ENCODE measurements at regions not wholly inside any gene's neighbourhood (a gene's known extent, or its start where the extent isn't known, plus 50 kb on each side); places are given as distances from the start of the nearest gene placed in this dataset.

DNA sequence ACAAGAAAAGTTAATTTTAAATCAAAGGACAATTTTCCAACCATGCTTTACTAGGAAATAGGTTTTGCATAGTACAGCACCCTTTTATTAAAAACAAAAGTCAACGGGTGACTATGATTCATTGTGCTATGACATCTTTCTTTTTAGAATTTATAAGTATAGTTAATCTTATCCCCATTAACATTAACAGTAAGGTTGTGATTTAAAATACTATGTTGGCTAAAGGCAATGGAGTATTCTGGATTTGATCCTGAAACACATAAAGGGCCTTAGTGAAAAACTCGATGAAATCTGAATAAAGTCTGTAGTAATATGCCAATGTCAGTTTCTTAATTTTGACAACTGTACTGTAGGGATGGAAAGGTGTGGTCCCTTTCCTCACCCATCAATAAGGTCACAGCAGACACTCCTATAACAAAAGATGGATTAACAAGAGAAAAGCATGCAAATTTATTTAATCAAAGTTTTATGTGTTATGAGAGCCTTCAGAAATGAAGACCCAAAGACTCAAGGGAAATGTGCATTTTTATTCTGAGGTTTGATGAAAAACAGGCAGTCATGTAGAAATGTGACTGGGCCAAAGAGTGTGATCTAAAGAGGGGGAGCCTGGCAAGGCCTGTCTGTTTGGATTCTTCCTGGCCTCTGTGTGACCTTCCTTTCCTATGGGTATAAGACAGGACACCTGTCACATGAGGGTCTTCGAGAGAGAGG, 731.4 kb downstream of the TSN start:
- H3K36me3 ChIP-seq (replicated peaks in 1 of 2; ENCODE audit: insufficient read depth in 1 of 2, low read depth in 2 of 2) = no peaks in the 10 kb centered on the region
- WGBS, 2 donors = 64 to 70% methylated on average over 3 of the region's 3 CpGs
- no peak for ATAC-seq
- H3K9me3 ChIP-seq = no peaks in the 10 kb centered on the region
- H3K4me1 ChIP-seq = no peaks in the 10 kb centered on the region
- H3K27me3 ChIP-seq = no peaks in the 10 kb centered on the region
- TF ChIP-seq POLR2A (IDR thresholded peaks at IDR 0.05) (no peak), CTCF (IDR thresholded peaks at IDR 0.05) (no peak)
- no peak overlapping the region for H3K4me3 ChIP-seq
- H3K27ac ChIP-seq = no peak overlapping the region
- intact Hi-C loops (cut with DNase I) = no loop called here
- no peak for DNase-seq

- H3K4me1 ChIP-seq = no peaks in the 10 kb centered on the region
- no peak for DNase-seq
- no peak for ATAC-seq
- H3K27ac ChIP-seq = no peak overlapping the region
- 85 to 88% methylated on average over 2 of the region's 2 CpGs for WGBS, 2 donors
- intact Hi-C loops (cut with DNase I) = no loop called here
- TF ChIP-seq CTCF (IDR thresholded peaks at IDR 0.05) (no peak), POLR2A (IDR thresholded peaks at IDR 0.05) (no peak)
- H3K27me3 ChIP-seq = no peaks in the 10 kb centered on the region
- H3K4me3 ChIP-seq = no peak overlapping the region
- H3K9me3 ChIP-seq = no peaks in the 10 kb centered on the region
- no peaks in the 10 kb centered on the region for H3K36me3 ChIP-seq (replicated peaks in 1 of 2; ENCODE audit: insufficient read depth in 1 of 2, low read depth in 2 of 2)
Measured at GRCh38 chr2:122491011-122491410, 735.6 kb downstream of the TSN start.

DNA sequence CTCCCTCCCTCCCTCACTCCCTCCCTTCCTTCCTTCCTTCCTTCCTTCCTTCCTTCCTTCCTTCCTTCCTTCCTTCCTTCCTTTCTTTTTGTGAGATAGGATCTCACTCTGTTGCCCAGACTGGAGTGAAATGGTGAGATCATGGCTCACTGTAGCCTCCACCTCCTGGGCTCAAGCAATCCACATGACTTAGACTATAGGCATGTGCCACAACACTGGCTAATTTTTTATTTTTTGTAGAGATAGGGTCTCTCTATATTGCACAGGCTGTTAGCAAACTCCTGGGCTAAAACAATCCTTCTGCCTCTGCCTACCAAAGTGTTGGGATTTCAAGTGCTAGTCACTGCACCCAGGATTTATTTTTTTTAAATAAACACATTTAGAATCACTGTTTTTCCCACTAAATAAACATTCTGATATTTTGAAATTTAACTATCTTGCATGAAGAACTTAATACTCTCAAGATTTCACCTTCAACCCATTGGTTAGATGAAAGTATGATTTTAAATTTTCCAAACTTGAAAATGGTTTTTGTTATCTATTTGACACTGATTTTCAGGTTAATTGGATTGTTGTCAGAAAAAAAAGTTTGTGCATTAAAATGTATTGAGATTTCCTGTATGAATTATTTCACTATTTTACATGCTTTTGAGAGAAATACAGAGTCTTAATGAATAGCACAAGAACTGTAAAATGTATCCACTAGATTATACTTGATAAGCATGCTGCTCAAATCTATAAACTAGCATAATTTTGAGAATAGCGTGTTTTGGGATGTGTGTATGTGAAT, 745.1 kb downstream of the TSN start:
- no peak overlapping the region for H3K4me3 ChIP-seq
- H3K36me3 ChIP-seq (replicated peaks in 1 of 2; ENCODE audit: insufficient read depth in 1 of 2, low read depth in 2 of 2) = no peaks in the 10 kb centered on the region
- H3K4me1 ChIP-seq = no peaks in the 10 kb centered on the region
- H3K27me3 ChIP-seq = no peaks in the 10 kb centered on the region
- DNase-seq = no peak
- ATAC-seq = no peak
- no peak overlapping the region for H3K27ac ChIP-seq
- intact Hi-C loops (cut with DNase I) = no loop called here
- no peaks in the 10 kb centered on the region for H3K9me3 ChIP-seq
- TF ChIP-seq CTCF (IDR thresholded peaks at IDR 0.05) (no peak), POLR2A (IDR thresholded peaks at IDR 0.05) (no peak)
- WGBS, 2 donors = 90% methylated on average over 1 of the region's 1 CpG

DNA sequence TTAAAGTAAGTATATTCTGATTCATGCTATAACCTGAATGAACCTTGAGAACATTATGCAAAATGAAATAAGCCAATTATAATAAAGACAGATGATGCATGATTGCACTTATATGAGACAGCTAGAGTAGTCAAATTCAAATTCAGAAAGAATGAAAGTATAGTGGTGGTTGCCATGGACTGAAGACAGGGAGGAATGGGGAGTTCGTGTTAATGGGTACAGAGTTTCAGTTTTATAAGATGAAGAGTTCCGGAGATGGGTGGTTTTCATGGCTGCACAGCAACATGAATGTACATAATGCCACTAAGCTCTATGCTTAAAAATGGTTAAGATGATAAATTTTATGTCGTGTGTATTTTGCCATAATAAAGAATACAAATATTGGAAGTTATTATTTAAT, 751.2 kb downstream of the TSN start:
- Histone ChIP-seq H3K27ac (no peak overlapping the region), H3K27me3 (no peaks in the 10 kb centered on the region), H3K36me3 (replicated peaks in 1 of 2; ENCODE audit: insufficient read depth in 1 of 2, low read depth in 2 of 2) (no peaks in the 10 kb centered on the region), H3K4me3 (no peak overlapping the region), H3K9me3 (no peaks in the 10 kb centered on the region), H3K4me1 (no peaks in the 10 kb centered on the region)
- no peak for ATAC-seq
- WGBS, 2 donors = 73 to 79% methylated on average over 3 of the region's 3 CpGs
- intact Hi-C loops (cut with DNase I) = no loop called here
- TF ChIP-seq POLR2A (IDR thresholded peaks at IDR 0.05) (no peak), CTCF (IDR thresholded peaks at IDR 0.05) (no peak)
- no peak for DNase-seq

Data from body of pancreas (tissue), 4 donors.